LNCaP clone FGC (cell line): ENCODE measurements at regions not wholly inside any gene's neighbourhood (a gene's known extent, or its start where the extent isn't known, plus 50 kb on each side); places are given as distances from the start of the nearest gene placed in this dataset.

Source experiments
- DNase-seq: peaks from one replicate; pipeline ENCODE4 v3.0.0-alpha.2; 2011; ENCODE audit warnings: low read depth
- H3K4me3 ChIP-seq: 2 replicates; pipeline ENCODE4 v1.5.1; 2011; ENCODE audit warnings: mild to moderate bottlenecking, low read depth, low read length, control low read depth
- TF ChIP-seq, protein P1 (sequence below): IDR thresholded peaks from 2 replicates; pipeline ENCODE4 v1.5.1; 2012; ENCODE audit warnings: mild to moderate bottlenecking; ENCODE audit not compliant: control insufficient read depth, insufficient read depth; ENCODE audit errors: extremely low read depth

- no peak overlapping the region for H3K4me3 ChIP-seq
- no peak for DNase-seq
- TF ChIP-seq, protein P1, sequence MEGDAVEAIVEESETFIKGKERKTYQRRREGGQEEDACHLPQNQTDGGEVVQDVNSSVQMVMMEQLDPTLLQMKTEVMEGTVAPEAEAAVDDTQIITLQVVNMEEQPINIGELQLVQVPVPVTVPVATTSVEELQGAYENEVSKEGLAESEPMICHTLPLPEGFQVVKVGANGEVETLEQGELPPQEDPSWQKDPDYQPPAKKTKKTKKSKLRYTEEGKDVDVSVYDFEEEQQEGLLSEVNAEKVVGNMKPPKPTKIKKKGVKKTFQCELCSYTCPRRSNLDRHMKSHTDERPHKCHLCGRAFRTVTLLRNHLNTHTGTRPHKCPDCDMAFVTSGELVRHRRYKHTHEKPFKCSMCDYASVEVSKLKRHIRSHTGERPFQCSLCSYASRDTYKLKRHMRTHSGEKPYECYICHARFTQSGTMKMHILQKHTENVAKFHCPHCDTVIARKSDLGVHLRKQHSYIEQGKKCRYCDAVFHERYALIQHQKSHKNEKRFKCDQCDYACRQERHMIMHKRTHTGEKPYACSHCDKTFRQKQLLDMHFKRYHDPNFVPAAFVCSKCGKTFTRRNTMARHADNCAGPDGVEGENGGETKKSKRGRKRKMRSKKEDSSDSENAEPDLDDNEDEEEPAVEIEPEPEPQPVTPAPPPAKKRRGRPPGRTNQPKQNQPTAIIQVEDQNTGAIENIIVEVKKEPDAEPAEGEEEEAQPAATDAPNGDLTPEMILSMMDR = no peak
Measured at GRCh38 chr11:86134580-86135318, 65.9 kb upstream of the PICALM start.

GRCh38 chr11:86132667-86133249 lies 63.9 kb upstream of the PICALM start:
- DNase-seq = no peak
- TF ChIP-seq, protein P1 = no peak
- H3K4me3 ChIP-seq = no peak overlapping the region

- no peak overlapping the region for H3K4me3 ChIP-seq
- TF ChIP-seq, protein P1 = no peak
- DNase-seq = no peak
Measured at GRCh38 chr11:86129740-86130540, 61.1 kb upstream of the PICALM start.

- DNase-seq = no peak
- TF ChIP-seq, protein P1 = no peak
- H3K4me3 ChIP-seq = no peak overlapping the region
Measured at GRCh38 chr11:86128914-86129313, 60.0 kb upstream of the PICALM start.

DNA sequence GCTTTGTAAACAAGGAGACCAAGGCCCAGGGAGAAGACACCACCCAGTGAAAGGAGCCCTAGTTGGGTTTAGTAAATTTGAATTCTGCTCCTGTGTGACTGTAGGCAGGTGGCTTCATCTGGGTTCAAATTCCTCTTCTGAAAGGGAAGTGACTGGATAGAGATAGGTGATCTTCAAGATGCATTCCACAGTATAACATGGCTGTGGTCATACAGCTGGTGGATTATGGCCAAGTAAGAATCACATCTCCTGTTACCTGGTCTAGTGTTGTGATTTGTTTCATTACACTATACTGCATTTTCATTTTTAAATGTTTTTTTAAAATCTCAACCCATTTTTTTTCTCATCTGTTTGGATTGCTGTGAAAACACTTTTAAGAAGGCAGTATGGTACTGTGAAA lies 58.0 kb upstream of the PICALM start:
- TF ChIP-seq, protein P1 = no peak
- H3K4me3 ChIP-seq = no peak overlapping the region
- DNase-seq = no peak

- no peak overlapping the region for H3K4me3 ChIP-seq
- DNase-seq = no peak
- TF ChIP-seq, protein P1 = no peak
Measured at GRCh38 chr11:86124251-86125233, 55.7 kb upstream of the PICALM start.
